H1 (cell line): ENCODE measurements at regions not wholly inside any gene's neighbourhood (a gene's known extent, or its start where the extent isn't known, plus 50 kb on each side); places are given as distances from the start of the nearest gene placed in this dataset.

Experiments used
- CTCF ChIA-PET: fragments of 300-600 bp; sonication (Branson Sonifier 250); formaldehyde crosslinking; loops from one replicate; lab custom pipeline; 2021; ENCODE audit not compliant: partially characterized antibody; lab: Charles Lee
- POLR2A ChIA-PET: fragments of 300-600 bp; sonication (Branson Sonifier 250); formaldehyde crosslinking; loops from one replicate; lab custom pipeline; 2021; ENCODE audit warnings: inconsistent platforms; ENCODE audit not compliant: partially characterized antibody; lab: Charles Lee
- DNase-seq, 2 experiments: peaks; one replicate each; pipeline versions ENCODE4 v3.0.0 to v3.0.0-alpha.2; 2010 to 2022; ENCODE audit warnings: low spot score in 2 of 2, low read depth in 1 of 2, mixed read lengths in 1 of 2
- FAIRE-seq: peaks from 2 replicates; lab custom pipeline; 2011; peaks lifted over from hg19 to GRCh38; lab: Jason Lieb, UNC
- H2AFZ ChIP-seq: 2 replicates; pipeline ENCODE4 v1.8.1; 2012; ENCODE audit warnings: low read length, inconsistent platforms
- H2AK5ac ChIP-seq: 2 replicates; pipeline ENCODE4 v1.6.1; 2013; ENCODE audit warnings: low read depth, low read length
- H2BK120ac ChIP-seq: replicated peaks from 2 replicates; pipeline ENCODE3; 2013; ENCODE audit warnings: low read depth, low read length, inconsistent platforms
- H2BK12ac ChIP-seq: 2 replicates; pipeline ENCODE4 v1.6.1; 2013; ENCODE audit warnings: low read depth, low read length
- H2BK15ac ChIP-seq: 2 replicates; pipeline ENCODE4 v1.6.1; 2013; ENCODE audit warnings: low read length
- H2BK20ac ChIP-seq: 2 replicates; pipeline ENCODE4 v1.6.1; 2013; ENCODE audit warnings: low read length
- H2BK5ac ChIP-seq: 2 replicates; pipeline ENCODE4 v1.6.1; 2013; ENCODE audit warnings: low read depth, low read length
- H3K14ac ChIP-seq: 2 replicates; pipeline ENCODE4 v1.6.1; 2013; ENCODE audit warnings: inconsistent platforms; ENCODE audit not compliant: insufficient read length
- H3K18ac ChIP-seq: 2 replicates; pipeline ENCODE4 v1.6.1; 2013; ENCODE audit warnings: low read length; ENCODE audit errors: extremely low read depth
- H3K23ac ChIP-seq: 2 replicates; pipeline ENCODE4 v1.6.1; 2013; ENCODE audit warnings: inconsistent platforms; ENCODE audit not compliant: insufficient read length
- H3K23me2 ChIP-seq: 2 replicates; pipeline ENCODE4 v1.6.1; 2013; ENCODE audit warnings: low read depth, low read length
- H3K27ac ChIP-seq: 2 replicates; pipeline ENCODE4 v1.6.1; 2011; ENCODE audit warnings: low read depth, low read length, inconsistent platforms
- H3K27me3 ChIP-seq, 4 experiments: replicated peaks in 1 of 4; 1 replicate in 1 of 4; 2 replicates in 3 of 4; pipeline versions ENCODE4 v1.6.1 to v1.8.1; 2011 to 2013; ENCODE audit warnings: low read length in 3 of 4, mild to moderate bottlenecking in 3 of 4, inconsistent platforms in 2 of 4, mixed read lengths in 2 of 4, moderate library complexity in 1 of 4; ENCODE audit not compliant: control insufficient read depth in 3 of 4, insufficient read depth in 3 of 4; ENCODE audit errors: extremely low read depth in 1 of 4
- H3K36me3 ChIP-seq, 4 experiments: 2 replicates each; pipeline versions ENCODE4 v1.6.1 to v1.8.1; 2011 to 2013; ENCODE audit warnings: mild to moderate bottlenecking in 4 of 4, low read length in 3 of 4, moderate library complexity in 2 of 4, control low read depth in 1 of 4, inconsistent platforms in 1 of 4; ENCODE audit not compliant: insufficient read depth in 4 of 4, control insufficient read depth in 2 of 4
- H3K4ac ChIP-seq: replicated peaks from 2 replicates; pipeline ENCODE3; 2013; ENCODE audit warnings: low read length, low read depth, mixed read lengths, inconsistent platforms; ENCODE audit not compliant: insufficient read length
- H3K4me1 ChIP-seq, 4 experiments: replicated peaks in 1 of 4; 1 replicate in 1 of 4; 2 replicates in 3 of 4; pipeline versions ENCODE4 v1.6.1 to v1.8.1; 2011 to 2013; ENCODE audit warnings: low read length in 3 of 4, inconsistent platforms in 2 of 4, mixed read lengths in 1 of 4; ENCODE audit not compliant: insufficient read depth in 4 of 4, control insufficient read depth in 3 of 4
- H3K4me2 ChIP-seq, 2 experiments: 2 replicates each; pipeline versions ENCODE4 v1.6.1 to v1.8.1; 2011 to 2013; ENCODE audit warnings: low read depth in 2 of 2, low read length in 2 of 2, control low read depth in 1 of 2, inconsistent platforms in 1 of 2, mild to moderate bottlenecking in 1 of 2; ENCODE audit not compliant: insufficient read depth in 1 of 2
- H3K4me3 ChIP-seq, 4 experiments: fragments of 200-600, 300-600 bp in 1 of 4; sonication (generic), shearing (Covaris generic), sonication (Bioruptor Twin) in 1 of 4; 2 replicates each; pipeline versions ENCODE4 v1.5.1 to v1.8.1; 2011 to 2016; ENCODE audit warnings: low read length in 4 of 4, low read depth in 3 of 4, control low read depth in 2 of 4, inconsistent platforms in 2 of 4, mild to moderate bottlenecking in 2 of 4, mixed read lengths in 1 of 4, moderate library complexity in 1 of 4; ENCODE audit not compliant: insufficient read depth in 2 of 4; ENCODE audit errors: extremely low read depth in 1 of 4
- H3K56ac ChIP-seq: replicated peaks from 2 replicates; pipeline ENCODE3; 2013; ENCODE audit warnings: low read depth, mild to moderate bottlenecking, mixed read lengths, low read length, inconsistent platforms; ENCODE audit not compliant: insufficient read length
- H3K79me1 ChIP-seq: 2 replicates; pipeline ENCODE4 v1.6.1; 2013; ENCODE audit warnings: low read depth, low read length, control low read depth
- H3K79me2 ChIP-seq, 2 experiments: 2 replicates each; pipeline versions ENCODE4 v1.6.1 to v1.8.1; 2012 to 2013; ENCODE audit warnings: low read length in 2 of 2, mild to moderate bottlenecking in 2 of 2, inconsistent platforms in 1 of 2; ENCODE audit not compliant: insufficient read depth in 2 of 2, control insufficient read depth in 1 of 2
- H3K9ac ChIP-seq, 4 experiments: replicated peaks in 1 of 4; 1 replicate in 1 of 4; 2 replicates in 3 of 4; pipeline versions ENCODE4 v1.6.1 to v1.8.1; 2011 to 2013; ENCODE audit warnings: low read depth in 3 of 4, low read length in 3 of 4, control low read depth in 2 of 4, mild to moderate bottlenecking in 2 of 4, moderate library complexity in 2 of 4, inconsistent platforms in 1 of 4; ENCODE audit errors: extremely low read depth in 1 of 4
- H3K9me3 ChIP-seq, 2 experiments: 2 replicates each; pipeline versions ENCODE4 v1.6.1 to v1.8.1; 2012 to 2013; ENCODE audit warnings: mild to moderate bottlenecking in 2 of 2, moderate library complexity in 2 of 2, control low read depth in 1 of 2, inconsistent platforms in 1 of 2, low read depth in 1 of 2, low read length in 1 of 2, mixed read lengths in 1 of 2; ENCODE audit not compliant: insufficient read depth in 2 of 2
- H4K20me1 ChIP-seq, 2 experiments: replicated peaks in 1 of 2; 2 replicates each; pipeline versions ENCODE3 to v1.8.1; 2011 to 2013; ENCODE audit warnings: inconsistent platforms in 2 of 2, low read length in 2 of 2, mild to moderate bottlenecking in 1 of 2; ENCODE audit not compliant: insufficient read depth in 2 of 2, control insufficient read depth in 1 of 2
- H4K5ac ChIP-seq: 2 replicates; pipeline ENCODE4 v1.6.1; 2013; ENCODE audit warnings: low read length, low read depth, mixed read lengths, inconsistent platforms; ENCODE audit not compliant: insufficient read length
- H4K8ac ChIP-seq: 2 replicates; pipeline ENCODE4 v1.8.0; 2013; ENCODE audit warnings: mild to moderate bottlenecking, moderate library complexity, low read length, inconsistent platforms; ENCODE audit not compliant: insufficient read depth; ENCODE audit errors: extremely low read depth
- H4K91ac ChIP-seq: replicated peaks from 2 replicates; pipeline ENCODE3; 2013; ENCODE audit warnings: low read length, mixed read lengths, inconsistent platforms; ENCODE audit not compliant: insufficient read length
- ASH2L ChIP-seq: fragments of 200-600, 300-600 bp; sonication (generic); IDR thresholded peaks from one replicate; pipeline ENCODE4 v1.7.1; 2017; ENCODE audit warnings: low read length
- BACH1 ChIP-seq: IDR thresholded peaks from 2 replicates; pipeline ENCODE4 v1.6.1; 2012; ENCODE audit warnings: low read length, improper control_type of control experiment
- BCL11A ChIP-seq, 2 experiments: IDR thresholded peaks; one replicate each; pipeline ENCODE4 v1.6.1; 2011; ENCODE audit warnings: low read depth in 2 of 2, low read length in 2 of 2, mild to moderate bottlenecking in 2 of 2
- CBX8 ChIP-seq: fragments of 300-800, 300-1000 bp; sonication (generic); IDR thresholded peaks from 2 replicates; pipeline ENCODE4 v1.7.1; 2016; ENCODE audit warnings: low read depth, low read length, borderline replicate concordance
- CEBPB ChIP-seq: IDR thresholded peaks from 2 replicates; pipeline ENCODE4 v1.6.1; 2012; ENCODE audit warnings: low read depth, low read length
- CREB1 ChIP-seq: IDR thresholded peaks from 2 replicates; pipeline ENCODE4 v1.6.1; 2012; ENCODE audit warnings: inconsistent platforms
- E2F6 ChIP-seq: IDR thresholded peaks from 2 replicates; pipeline ENCODE4 v1.6.1; 2012; ENCODE audit warnings: inconsistent platforms
- GTF2F1 ChIP-seq: IDR thresholded peaks from 2 replicates; pipeline ENCODE4 v1.6.1; 2012; ENCODE audit warnings: low read depth, low read length, improper control_type of control experiment, borderline replicate concordance
- HDAC2 ChIP-seq, 2 experiments: fragments of 300-600 bp in 1 of 2; sonication (generic) in 1 of 2; IDR thresholded peaks; 2 replicates each; pipeline ENCODE4 v1.6.1; 2011 to 2012; ENCODE audit warnings: low read depth in 2 of 2, low read length in 2 of 2, mild to moderate bottlenecking in 2 of 2, moderate library complexity in 2 of 2, borderline replicate concordance in 1 of 2, inconsistent platforms in 1 of 2
- KDM4A ChIP-seq: IDR thresholded peaks from one replicate; pipeline ENCODE4 v1.7.1; 2012; ENCODE audit warnings: low read depth, mild to moderate bottlenecking, moderate library complexity, low read length, inconsistent platforms; ENCODE audit not compliant: severe bottlenecking
- MAFK ChIP-seq: IDR thresholded peaks from 2 replicates; pipeline ENCODE4 v1.6.1; 2012; ENCODE audit warnings: low read depth, mild to moderate bottlenecking, improper control_type of control experiment, low read length
- RFX5 ChIP-seq: IDR thresholded peaks from 2 replicates; pipeline ENCODE4 v1.6.1; 2011; ENCODE audit warnings: low read depth, low read length, improper control_type of control experiment, borderline replicate concordance
- SAP30 ChIP-seq: fragments of 300-600 bp; sonication (generic); IDR thresholded peaks from 2 replicates; pipeline ENCODE4 v1.7.1; 2012; ENCODE audit warnings: low read length, moderate library complexity, mild to moderate bottlenecking, inconsistent platforms; ENCODE audit not compliant: insufficient read depth, insufficient replicate concordance
- TBP ChIP-seq: IDR thresholded peaks from 2 replicates; pipeline ENCODE4 v1.6.1; 2011; ENCODE audit warnings: low read depth, low read length, improper control_type of control experiment
- WGBS, 2 experiments: shearing (Covaris generic) in 1 of 2; methylation state at CpG; one replicate each; pipeline versions ENCODE4 v1.1.6 to v1.1.7; 2013 to 2015; ENCODE audit warnings: low lambda C conversion rate in 2 of 2, mixed read lengths in 2 of 2, inconsistent platforms in 1 of 2, low coverage in 1 of 2, missing lambda C conversion rate in 1 of 2; ENCODE audit not compliant: insufficient replicate concordance in 2 of 2, insufficient coverage in 1 of 2, insufficient read length in 1 of 2; ENCODE audit errors: extremely low coverage in 1 of 2, missing lambda C conversion rate in 1 of 2; 5-methylcytosine and 5-hydroxymethylcytosine counted together

GRCh38 chr22:47586038-47586437 lies 823.6 kb downstream of the TBC1D22A start:
- Histone ChIP-seq H2BK12ac (no peak overlapping the region), H3K18ac (no peak overlapping the region), H3K23me2 (no peaks in the 10 kb centered on the region), H3K79me1 (no peaks in the 10 kb centered on the region), H2BK15ac (no peak overlapping the region), H3K9ac (no peak overlapping the region), H3K23ac (no peak overlapping the region), H3K4ac (no peak overlapping the region), H3K4me3 (no peak overlapping the region), H3K56ac (no peak overlapping the region), H3K14ac (no peak overlapping the region), H3K79me2 (no peaks in the 10 kb centered on the region), H2BK20ac (no peak overlapping the region), H4K5ac (no peak overlapping the region), H3K27me3 (no peaks in the 10 kb centered on the region), H3K4me1 (no peaks in the 10 kb centered on the region), H3K4me2 (no peak overlapping the region), H3K27ac (no peak overlapping the region), H2BK5ac (no peak overlapping the region), H2BK120ac (no peak overlapping the region), H4K8ac (no peak overlapping the region), H3K9me3 (peaks cover 53 to 73% of the 10 kb centered on the region in 2 experiments), H4K91ac (no peak overlapping the region), H3K36me3 (no peaks in the 10 kb centered on the region), H2AFZ (no peak overlapping the region), H4K20me1 (no peaks in the 10 kb centered on the region), H2AK5ac (no peak overlapping the region)
- DNase-seq: no peak
- CTCF ChIA-PET: no interaction called here
- POLR2A ChIA-PET: no interaction called here
- WGBS, 2 experiments: 96% methylated on average over 3 of the region's 3 CpGs; no CpG with 5 or more reads in 1 of the 2 experiments
- no peak for FAIRE-seq
- TF ChIP-seq KDM4A (no peak), CEBPB (no peak), CREB1 (no peak), TBP (no peak), BCL11A (IDR thresholded peaks at IDR 0.05; ENCODE audit: low read depth in 2 of 2, low read length in 2 of 2) (no peak), HDAC2 (IDR thresholded peaks at IDR 0.05; ENCODE audit: borderline replicate concordance in 1 of 2, low read depth in 2 of 2, low read length in 2 of 2) (no peak), MAFK (no peak), SAP30 (no peak), BACH1 (no peak), GTF2F1 (no peak), ASH2L (no peak), CBX8 (no peak), E2F6 (no peak), RFX5 (no peak)
